ENCODE measurements at regions not wholly inside any gene's neighbourhood (a gene's known extent, or its start where the extent isn't known, plus 50 kb on each side); places are given as distances from the start of the nearest gene placed in this dataset.

- H3K23ac ChIP-seq (ENCODE audit: insufficient read length, low read depth, low read length): no peak overlapping the region
- H2BK120ac ChIP-seq (ENCODE audit: low read depth, low read length, poor library complexity, severe bottlenecking): no peak overlapping the region
- no peak overlapping the region for H3K18ac ChIP-seq (ENCODE audit: insufficient read length, low read depth, low read length)
- no peak overlapping the region for H4K91ac ChIP-seq (ENCODE audit: insufficient read length, low read depth, low read length)
- no peak overlapping the region for H3K4ac ChIP-seq (ENCODE audit: low read depth, low read length)
- peaks cover 7% of the 10 kb centered on the region for H3K9me3 ChIP-seq (ENCODE audit: control insufficient read depth, low read depth, low read length)
- no peak overlapping the region for H3K4me2 ChIP-seq (ENCODE audit: insufficient read depth, insufficient read length, low read length)
- H2AFZ ChIP-seq (ENCODE audit: low read length): no peak overlapping the region
- WGBS (ENCODE audit: extremely low coverage, insufficient read length, low lambda C conversion rate): no CpG with 5 or more reads among the region's 3 CpGs
- no peak overlapping the region for H3K27ac ChIP-seq (ENCODE audit: insufficient read length, low read depth, low read length)
- H3K9ac ChIP-seq (ENCODE audit: extremely low read depth, insufficient read length, low read length): no peak overlapping the region
- H3K79me1 ChIP-seq (ENCODE audit: insufficient read depth, low read depth, low read length, poor library complexity, severe bottlenecking): no peaks in the 10 kb centered on the region
- H2BK20ac ChIP-seq (ENCODE audit: low read depth, low read length, poor library complexity, severe bottlenecking): no peak overlapping the region
- H3K27me3 ChIP-seq (ENCODE audit: insufficient read depth, low read length): no peaks in the 10 kb centered on the region
- H3K56ac ChIP-seq (ENCODE audit: insufficient read length, low read depth, low read length): no peak overlapping the region
- no peak overlapping the region for H2BK12ac ChIP-seq (ENCODE audit: insufficient read length, low read depth, low read length)
- Mint-ChIP-seq H3K9me3 (peaks cover 35 to 62% of the 10 kb centered on the region in 2 experiments), H3K4me3 (no peak overlapping the region), H3K27me3 (ENCODE audit: low read depth) (peaks cover 1% of the 10 kb centered on the region; the same call in 1 of the 2 replicates), H3K4me1 (peaks cover 19 to 22% of the 10 kb centered on the region in 2 experiments), H3K27ac (peak overlapping the region in 1 of 3 experiments; percentile 48; a peak in 1 of 7 replicates), H3K36me3 (ENCODE audit: insufficient read depth in 1 of 3, low read depth in 3 of 3) (peaks cover 40 to 62% (median 61%) of the 10 kb centered on the region in 3 experiments)
- DNase-seq: no peak
- no peak for TF ChIP-seq CTCF (conservative IDR thresholded peaks at IDR 0.05)
- no peak overlapping the region for H2BK5ac ChIP-seq (ENCODE audit: insufficient read length, low read length)
- H4K5ac ChIP-seq (ENCODE audit: insufficient read length, low read depth, low read length): no peak overlapping the region
- H3T11ph ChIP-seq (ENCODE audit: low read length): no peak overlapping the region
- no peaks in the 10 kb centered on the region for H3K23me2 ChIP-seq (ENCODE audit: insufficient read length, low read depth, low read length, poor library complexity, severe bottlenecking)
- no peak overlapping the region for H3K14ac ChIP-seq (ENCODE audit: insufficient read depth, low read length)
- no peaks in the 10 kb centered on the region for H3K4me1 ChIP-seq (ENCODE audit: insufficient read depth, low read length)
- H3K79me2 ChIP-seq (ENCODE audit: insufficient read depth, low read length): no peaks in the 10 kb centered on the region
- H2AK5ac ChIP-seq (ENCODE audit: insufficient read length, low read length): no peak overlapping the region
- H2BK15ac ChIP-seq (ENCODE audit: low read depth, low read length): no peak overlapping the region
- no peak overlapping the region for H4K8ac ChIP-seq (replicated peaks; ENCODE audit: insufficient read length, low read depth, low read length)
- no peaks in the 10 kb centered on the region for H4K20me1 ChIP-seq (ENCODE audit: control insufficient read depth, insufficient read depth, insufficient read length)
Measured at GRCh38 chr3:162602619-162603018, 1106.0 kb downstream of the OTOL1 start.

All from H9 (cell line).